Right lobe of liver (tissue), 6 donors: ENCODE measurements at regions not wholly inside any gene's neighbourhood (a gene's known extent, or its start where the extent isn't known, plus 50 kb on each side); places are given as distances from the start of the nearest gene placed in this dataset.

Source experiments
- ATAC-seq, 4 donors: fragments of 200-7000 bp; cut with Tn5 transposase; one replicate each; pipeline ENCODE4 v1.9.1; 2020; ENCODE audit warnings: mild to moderate bottlenecking in 4 of 4, moderate library complexity in 4 of 4
- DNase-seq, 3 donors: peaks; one replicate each; pipeline ENCODE4 v3.0.0-alpha.2; 2020
- H3K27ac ChIP-seq, 3 donors: fragments of 200-600 bp; one replicate each; pipeline ENCODE4 v1.8.0; 2022
- H3K27me3 ChIP-seq, 2 donors: fragments of 200-600 bp; one replicate each; pipeline ENCODE4 v1.8.0; 2022
- H3K36me3 ChIP-seq, 4 donors: fragments of 200-600 bp; sonication (generic) in 1 of 4; one replicate each; pipeline versions ENCODE4 v1.5.1 to v1.8.0; 2017 to 2022; ENCODE audit warnings: control low read depth in 1 of 4
- H3K4me1 ChIP-seq, 4 donors: fragments of 200-600 bp; sonication (generic) in 1 of 4; one replicate each; pipeline versions ENCODE4 v1.5.1 to v1.8.0; 2017 to 2022; ENCODE audit warnings: control low read depth in 1 of 4
- H3K4me3 ChIP-seq, 3 donors: fragments of 200-600 bp; one replicate each; pipeline ENCODE4 v1.8.0; 2022
- H3K9me3 ChIP-seq, 4 donors: fragments of 200-600 bp; sonication (generic) in 1 of 4; one replicate each; pipeline versions ENCODE4 v1.5.1 to v1.8.0; 2017 to 2022; ENCODE audit warnings: control low read depth in 1 of 4
- POLR2A ChIP-seq: fragments of 450-650 bp; IDR thresholded peaks from one replicate; pipeline ENCODE4 v1.6.1; 2017; ENCODE audit warnings: antibody characterized with exemption, mild to moderate bottlenecking
- WGBS: methylation state at CpG from one replicate; pipeline ENCODE4 v1.1.6; 2018; ENCODE audit warnings: low coverage, low lambda C conversion rate; ENCODE audit not compliant: insufficient coverage; ENCODE audit errors: missing lambda C conversion rate; 5-methylcytosine and 5-hydroxymethylcytosine counted together
- intact Hi-C, 2 donors: fragments of 100-400 bp; cut with DNase I; formaldehyde crosslinking; loops; one replicate each; pipeline versions ENCODE4 v1.11.2 to v1.14.1; 2022
- TF ChIP-seq, protein P1 (sequence below), 4 donors: fragments of 200-600 bp in 3 of 4; fragments of 450-650 bp in 1 of 4; IDR thresholded peaks; one replicate each; pipeline versions ENCODE4 v1.5.1 to v1.8.0; 2016 to 2022; ENCODE audit warnings: antibody characterized with exemption in 4 of 4, mild to moderate bottlenecking in 2 of 4
- donor health status: DM: no; HTN: yes; CAD: no.
- donor health status: DM: no; HTN: no; CAD: no.
- donor health status: DM: no; HTN: no; CAD: no.
- donor health status: DM: no; HTN: yes; CAD: no.
- donor health status: DM: no; HTN: yes; CAD: no.

- intact Hi-C loops, result no loop called here
- Histone ChIP-seq H3K4me3 (no peak overlapping the region), H3K36me3 (no peaks in the 10 kb centered on the region), H3K27ac (no peak overlapping the region), H3K27me3 (no peaks in the 10 kb centered on the region), H3K9me3 (no peaks in the 10 kb centered on the region), H3K4me1 (no peaks in the 10 kb centered on the region)
- DNase-seq (no peak), ATAC-seq (no peak)
- TF ChIP-seq, protein P1, sequence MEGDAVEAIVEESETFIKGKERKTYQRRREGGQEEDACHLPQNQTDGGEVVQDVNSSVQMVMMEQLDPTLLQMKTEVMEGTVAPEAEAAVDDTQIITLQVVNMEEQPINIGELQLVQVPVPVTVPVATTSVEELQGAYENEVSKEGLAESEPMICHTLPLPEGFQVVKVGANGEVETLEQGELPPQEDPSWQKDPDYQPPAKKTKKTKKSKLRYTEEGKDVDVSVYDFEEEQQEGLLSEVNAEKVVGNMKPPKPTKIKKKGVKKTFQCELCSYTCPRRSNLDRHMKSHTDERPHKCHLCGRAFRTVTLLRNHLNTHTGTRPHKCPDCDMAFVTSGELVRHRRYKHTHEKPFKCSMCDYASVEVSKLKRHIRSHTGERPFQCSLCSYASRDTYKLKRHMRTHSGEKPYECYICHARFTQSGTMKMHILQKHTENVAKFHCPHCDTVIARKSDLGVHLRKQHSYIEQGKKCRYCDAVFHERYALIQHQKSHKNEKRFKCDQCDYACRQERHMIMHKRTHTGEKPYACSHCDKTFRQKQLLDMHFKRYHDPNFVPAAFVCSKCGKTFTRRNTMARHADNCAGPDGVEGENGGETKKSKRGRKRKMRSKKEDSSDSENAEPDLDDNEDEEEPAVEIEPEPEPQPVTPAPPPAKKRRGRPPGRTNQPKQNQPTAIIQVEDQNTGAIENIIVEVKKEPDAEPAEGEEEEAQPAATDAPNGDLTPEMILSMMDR (IDR thresholded peaks at IDR 0.05), result no peak
- TF ChIP-seq POLR2A, result no peak
- WGBS, result 45% methylated on average over 2 of the region's 2 CpGs
These were observed 659.4 kb downstream of the RFPL4B start for GRCh38 chr6:113006494-113006893.

- H3K27me3 ChIP-seq, result no peaks in the 10 kb centered on the region
- no peaks in the 10 kb centered on the region for H3K4me1 ChIP-seq
- intact Hi-C loops, result no loop called here
- ATAC-seq, result no peak
- TF ChIP-seq, protein P1 (IDR thresholded peaks at IDR 0.05), result no peak
- no peak for TF ChIP-seq POLR2A
- no peaks in the 10 kb centered on the region for H3K36me3 ChIP-seq
- H3K27ac ChIP-seq, result no peak overlapping the region
- DNase-seq, result no peak
- 38% methylated on average over 1 of the region's 1 CpG for WGBS
- H3K9me3 ChIP-seq, result no peaks in the 10 kb centered on the region
- H3K4me3 ChIP-seq, result no peak overlapping the region
These were observed 662.6 kb downstream of the RFPL4B start for GRCh38 chr6:113009682-113010081.

DNA sequence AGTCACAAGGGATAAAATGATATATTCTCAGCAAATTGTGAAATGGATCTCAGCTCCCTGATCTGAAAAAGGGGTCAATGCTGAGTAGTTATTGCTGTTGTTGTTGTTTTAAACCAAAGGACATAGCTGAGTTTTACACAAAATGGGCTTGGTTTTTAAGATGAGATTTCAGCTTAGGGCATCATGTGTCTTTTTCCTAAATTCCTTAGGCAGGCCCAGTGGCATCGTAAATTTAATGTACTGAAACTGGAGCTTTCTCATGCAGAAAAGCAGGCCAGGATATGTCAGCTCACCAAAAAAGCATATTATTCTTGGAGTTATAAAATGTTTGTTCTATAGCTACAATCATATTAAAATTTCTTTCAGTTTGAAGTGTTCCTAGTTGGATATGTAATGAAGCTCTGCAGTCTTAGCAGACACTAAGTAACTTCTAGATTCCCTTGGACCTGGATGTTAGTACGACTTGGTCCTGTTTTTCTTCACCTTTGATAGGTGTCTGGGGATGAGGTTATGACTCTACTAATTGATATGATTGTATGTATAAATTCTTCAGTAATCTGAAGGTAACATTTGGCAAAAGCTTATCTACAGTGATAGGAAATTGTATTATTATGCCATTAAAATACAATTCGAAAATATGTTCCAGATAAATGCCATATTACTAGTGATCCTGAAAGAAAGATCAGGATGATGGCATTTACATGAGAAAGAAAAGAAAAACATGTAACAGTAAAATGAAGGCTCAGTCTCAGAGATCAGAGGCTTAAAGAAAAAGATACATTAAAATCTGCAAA lies 663.3 kb downstream of the RFPL4B start:
- intact Hi-C loops, result no loop called here
- no peak for TF ChIP-seq POLR2A
- TF ChIP-seq, protein P1 (IDR thresholded peaks at IDR 0.05), result no peak
- WGBS, result 38% methylated on average over 3 of the region's 3 CpGs

GRCh38 chr6:113011389-113011788 lies 664.3 kb downstream of the RFPL4B start:
- ATAC-seq, result no peak
- intact Hi-C loops, result no loop called here
- 0% methylated on average over 1 of the region's 1 CpG for WGBS

More for the DNA sequence above, 663.3 kb downstream of the RFPL4B start:
- ATAC-seq (no peak), DNase-seq (no peak)
- no peaks in the 10 kb centered on the region for H3K36me3 ChIP-seq
- H3K27ac ChIP-seq, result no peak overlapping the region
- no peaks in the 10 kb centered on the region for H3K4me1 ChIP-seq
- no peak overlapping the region for H3K4me3 ChIP-seq
- H3K27me3 ChIP-seq, result no peaks in the 10 kb centered on the region
- no peaks in the 10 kb centered on the region for H3K9me3 ChIP-seq

GRCh38 chr6:113011801-113012200 lies 664.7 kb downstream of the RFPL4B start:
- Histone ChIP-seq H3K27ac (no peak overlapping the region), H3K27me3 (no peaks in the 10 kb centered on the region), H3K9me3 (no peaks in the 10 kb centered on the region), H3K36me3 (no peaks in the 10 kb centered on the region), H3K4me3 (no peak overlapping the region), H3K4me1 (no peaks in the 10 kb centered on the region)
- DNase-seq, result no peak
- no peak for TF ChIP-seq POLR2A
- TF ChIP-seq, protein P1 (IDR thresholded peaks at IDR 0.05), result no peak
- 55% methylated on average over 5 of the region's 5 CpGs for WGBS
- intact Hi-C loops, result no loop called here
- no peak for ATAC-seq

More at GRCh38 chr6:113011389-113011788, 664.3 kb downstream of the RFPL4B start:
- no peaks in the 10 kb centered on the region for H3K4me1 ChIP-seq
- no peaks in the 10 kb centered on the region for H3K9me3 ChIP-seq
- no peak overlapping the region for H3K4me3 ChIP-seq
- DNase-seq, result no peak
- no peaks in the 10 kb centered on the region for H3K36me3 ChIP-seq
- no peak for TF ChIP-seq POLR2A
- no peaks in the 10 kb centered on the region for H3K27me3 ChIP-seq
- H3K27ac ChIP-seq, result no peak overlapping the region
